K562 (cell line): ENCODE measurements at regions not wholly inside any gene's neighbourhood (a gene's known extent, or its start where the extent isn't known, plus 50 kb on each side); places are given as distances from the start of the nearest gene placed in this dataset.

ENCODE experiments used
- ATAC-seq: fragments of 200-7000 bp; cut with Tn5 transposase; 3 replicates; pipeline ENCODE4 v1.9.1; 2020; ENCODE audit warnings: moderate library complexity
- BruUV-seq: library from RNA; stranded (reverse); fragments of 400-500 nt; replicated peaks from 2 replicates; lab custom pipeline; 2021; lab: Mats Ljungman, UMichigan
- CTCF ChIA-PET: fragments of 300-600 bp; formaldehyde crosslinking; extraction: SDS; loops from one replicate; lab custom pipeline; 2021; ENCODE audit warnings: low intra/inter-chr PET ratio; lab: Yijun Ruan, JAX
- POLR2A ChIA-PET: fragments of 300-600, 350-650 bp; sonication (Branson Sonifier 250); formaldehyde crosslinking; extraction: SDS; loops from one replicate; lab custom pipeline; 2021; ENCODE audit warnings: antibody characterized with exemption, inconsistent platforms; lab: Yijun Ruan, JAX
- DNase-seq, 4 experiments: peaks; one replicate each; pipeline versions ENCODE4 v3.0.0 to v3.0.0-alpha.2; 2011 to 2018; ENCODE audit warnings: low spot score in 3 of 4, mixed read lengths in 3 of 4; ENCODE audit errors: extremely low read depth in 1 of 4
- FAIRE-seq: peaks from 2 replicates; lab custom pipeline; 2011; peaks lifted over from hg19 to GRCh38; lab: Jason Lieb, UNC
- H2AFZ ChIP-seq: 2 replicates; pipeline ENCODE4 v1.6.0; 2011; ENCODE audit warnings: low read depth, low read length, control low read depth, inconsistent platforms
- H3K27ac ChIP-seq: fragments of 200-600 bp; 3 replicates; pipeline ENCODE4 v1.8.0; 2011; ENCODE audit warnings: low read depth, mild to moderate bottlenecking, control low read depth, inconsistent platforms, low read length, moderate library complexity, mixed read lengths; ENCODE audit errors: extremely low read depth
- H3K27me3 ChIP-seq, 2 experiments: fragments of 300-600 bp in 1 of 2; 2 replicates in 1 of 2; 3 replicates in 1 of 2; pipeline versions ENCODE4 v1.6.0 to v1.8.0; 2011; ENCODE audit warnings: inconsistent platforms in 2 of 2, low read length in 2 of 2, mild to moderate bottlenecking in 1 of 2, mixed read lengths in 1 of 2, moderate library complexity in 1 of 2; ENCODE audit not compliant: control insufficient read depth in 2 of 2, insufficient read depth in 2 of 2
- H3K36me3 ChIP-seq: fragments of 300-600 bp; 3 replicates; pipeline ENCODE4 v1.8.0; 2011; ENCODE audit warnings: mild to moderate bottlenecking, low read length, inconsistent platforms; ENCODE audit not compliant: control insufficient read depth, insufficient read depth
- H3K4me1 ChIP-seq, 2 experiments: fragments of 200-600 bp in 1 of 2; replicated peaks in 1 of 2; 2 replicates in 1 of 2; 3 replicates in 1 of 2; pipeline versions ENCODE4 v1.5.1 to v1.8.0; 2011; ENCODE audit warnings: inconsistent platforms in 2 of 2, low read length in 2 of 2, mild to moderate bottlenecking in 1 of 2, mixed read lengths in 1 of 2, moderate library complexity in 1 of 2; ENCODE audit not compliant: control insufficient read depth in 2 of 2, insufficient read depth in 2 of 2
- H3K4me2 ChIP-seq: 2 replicates; pipeline ENCODE4 v1.6.1; 2011; ENCODE audit warnings: low read length, control low read depth, inconsistent platforms, mixed read lengths; ENCODE audit not compliant: insufficient read depth
- H3K4me3 ChIP-seq: fragments of 200-600 bp; sonication (generic), shearing (Covaris generic); 2 replicates; pipeline ENCODE4 v1.5.1; 2016; ENCODE audit warnings: control low read depth, inconsistent platforms
- H3K79me2 ChIP-seq: fragments of 200-600 bp; 3 replicates; pipeline ENCODE4 v1.8.0; 2011; ENCODE audit warnings: low read length, inconsistent platforms; ENCODE audit not compliant: control insufficient read depth, insufficient read depth
- H3K9ac ChIP-seq, 2 experiments: 2 replicates each; pipeline versions ENCODE4 v1.6.0 to v1.6.1; 2011; ENCODE audit warnings: low read depth in 2 of 2, low read length in 2 of 2, control low read depth in 1 of 2, inconsistent platforms in 1 of 2, mild to moderate bottlenecking in 1 of 2, mixed read lengths in 1 of 2; ENCODE audit not compliant: insufficient read depth in 1 of 2
- H3K9me1 ChIP-seq: one replicate; pipeline ENCODE4 v1.6.0; 2011; ENCODE audit warnings: inconsistent platforms, mild to moderate bottlenecking, low read length, moderate library complexity; ENCODE audit not compliant: control insufficient read depth, insufficient read depth
- H3K9me3 ChIP-seq: replicated peaks from 2 replicates; pipeline ENCODE4 v1.5.1; 2011; ENCODE audit warnings: low read depth, low read length, inconsistent platforms; ENCODE audit not compliant: control insufficient read depth, insufficient read depth
- H4K20me1 ChIP-seq: replicated peaks from 2 replicates; pipeline ENCODE4 v1.6.1; 2011; ENCODE audit warnings: low read length, inconsistent platforms, mixed read lengths; ENCODE audit not compliant: control insufficient read depth, insufficient read depth
- NFIC ChIP-seq: fragments of 450-650 bp; IDR thresholded peaks from 2 replicates; pipeline ENCODE4 v1.6.1; 2017; ENCODE audit warnings: mild to moderate bottlenecking, inconsistent platforms
- RB1 ChIP-seq: fragments of 450-650 bp; IDR thresholded peaks from 2 replicates; pipeline ENCODE4 v1.6.1; 2017; ENCODE audit warnings: low read depth, mild to moderate bottlenecking
- RBM34 ChIP-seq: fragments of 200-400 bp; formaldehyde crosslinking; IDR thresholded peaks from 2 replicates; pipeline ENCODE4 v1.6.1; 2018; ENCODE audit warnings: low read length, borderline replicate concordance; ENCODE audit not compliant: insufficient read depth
- TBP ChIP-seq: optimal IDR thresholded peaks from 2 replicates; pipeline ENCODE3; 2011; ENCODE audit warnings: low read depth, low read length, improper control_type of control experiment
- ZBTB40 ChIP-seq, 2 experiments: fragments of 450-650 bp in 1 of 2; sonication (generic) in 1 of 2; formaldehyde crosslinking in 1 of 2; IDR thresholded peaks; 2 replicates each; pipeline versions ENCODE4 v1.7.1 to v1.9.0; 2016 to 2022; ENCODE audit warnings: inconsistent platforms in 1 of 2, mild to moderate bottlenecking in 1 of 2, missing genetic modification reagents in 1 of 2
- ZNF174 ChIP-seq: fragments of 250-450 bp; sonication (Bioruptor Pico); IDR thresholded peaks from 2 replicates; pipeline ENCODE4 v1.4.0; 2020; ENCODE audit warnings: mild to moderate bottlenecking
- ZNF408 ChIP-seq: fragments of 250-450 bp; sonication (Bioruptor Pico); IDR thresholded peaks from 2 replicates; pipeline ENCODE4 v1.4.0; 2020; ENCODE audit warnings: low read depth, mild to moderate bottlenecking, moderate library complexity
- ZNF589 ChIP-seq: fragments of 200-800 bp; sonication (Bioruptor generic); IDR thresholded peaks from 2 replicates; pipeline ENCODE4 v1.6.1; 2016; ENCODE audit warnings: low read depth, missing genetic modification characterization, missing compliant biosample characterization
- WGBS: fragments of 100-300 bp; shearing (Covaris generic); methylation state at CpG from one replicate; pipeline ENCODE4 v1.1.6; 2016; ENCODE audit warnings: low coverage, mixed read lengths; ENCODE audit not compliant: insufficient coverage; ENCODE audit errors: missing lambda C conversion rate; 5-methylcytosine and 5-hydroxymethylcytosine counted together
- in situ Hi-C: fragments of 300-500 bp; cut with MboI; formaldehyde crosslinking; loops from 4 replicates; pipeline ENCODE4 v1.15.0; 2018; ENCODE audit warnings: inconsistent platforms, mixed read lengths
- intact Hi-C: fragments of 100-400 bp; cut with micrococcal nuclease; formaldehyde crosslinking; loops from 2 replicates; pipeline ENCODE4 v1.14.2; 2022
- TF ChIP-seq, protein P1 (sequence below): sonication (generic); formaldehyde crosslinking; IDR thresholded peaks from 2 replicates; pipeline ENCODE4 v1.8.1; 2022; ENCODE audit warnings: missing genetic modification reagents

DNA sequence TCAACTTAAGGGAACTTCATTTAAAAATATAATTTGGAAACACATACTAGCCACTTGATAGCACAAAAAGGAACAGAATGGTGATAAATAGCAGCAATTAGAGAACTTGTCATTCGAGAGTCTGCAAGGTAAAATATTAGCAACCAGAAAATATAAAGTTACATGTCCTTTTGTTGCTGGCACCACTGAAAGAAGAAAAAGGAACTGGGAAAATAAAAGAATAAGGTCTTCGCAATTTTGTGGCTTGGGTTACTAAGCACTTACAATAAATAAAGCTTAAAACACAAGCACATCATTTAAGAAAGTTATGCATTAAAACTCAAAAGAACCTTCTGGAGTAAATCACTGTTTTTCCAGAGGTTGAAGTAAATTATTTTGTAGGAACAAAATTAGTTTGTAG, 149.9 kb upstream of the FBN2 start (continued):
- no peak for TF ChIP-seq ZNF174
- TF ChIP-seq ZNF408 (CRISPR knock-in tag): no peak
- TF ChIP-seq TBP: no peak

GRCh38 chr5:128693764-128694163, 155.7 kb upstream of the FBN2 start:
- Histone ChIP-seq H3K79me2 (no peaks in the 10 kb centered on the region), H3K27me3 (no peaks in the 10 kb centered on the region), H2AFZ (no peak overlapping the region), H3K9me3 (no peaks in the 10 kb centered on the region), H3K9me1 (no peaks in the 10 kb centered on the region), H3K9ac (no peak overlapping the region), H3K4me2 (no peak overlapping the region), H3K4me3 (no peak overlapping the region)
- no TSS peak for BruUV-seq
- CTCF ChIA-PET: no interaction called here
- WGBS: 0% methylated on average over 3 of the region's 3 CpGs
- DNase-seq: no peak
- POLR2A ChIA-PET: no interaction called here
- ATAC-seq: no peak
- in situ Hi-C loops: no loop called here
- no peak for FAIRE-seq
- TF ChIP-seq RBM34 (no peak), RB1 (no peak), ZNF589 (CRISPR knock-in tag) (no peak), ZBTB40 (IDR thresholded peaks at IDR 0.05) (no peak), ZBTB40 (CRISPR knock-in tag; IDR thresholded peaks at IDR 0.05) (no peak), NFIC (no peak)
- TF ChIP-seq, protein P1, sequence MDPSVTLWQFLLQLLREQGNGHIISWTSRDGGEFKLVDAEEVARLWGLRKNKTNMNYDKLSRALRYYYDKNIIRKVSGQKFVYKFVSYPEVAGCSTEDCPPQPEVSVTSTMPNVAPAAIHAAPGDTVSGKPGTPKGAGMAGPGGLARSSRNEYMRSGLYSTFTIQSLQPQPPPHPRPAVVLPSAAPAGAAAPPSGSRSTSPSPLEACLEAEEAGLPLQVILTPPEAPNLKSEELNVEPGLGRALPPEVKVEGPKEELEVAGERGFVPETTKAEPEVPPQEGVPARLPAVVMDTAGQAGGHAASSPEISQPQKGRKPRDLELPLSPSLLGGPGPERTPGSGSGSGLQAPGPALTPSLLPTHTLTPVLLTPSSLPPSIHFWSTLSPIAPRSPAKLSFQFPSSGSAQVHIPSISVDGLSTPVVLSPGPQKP: no peak
- TF ChIP-seq, all 486 proteins: peak for 0
- intact Hi-C loops: no loop called here
- H3K27ac ChIP-seq: no peak overlapping the region
- no peaks in the 10 kb centered on the region for H4K20me1 ChIP-seq
- no peaks in the 10 kb centered on the region for H3K36me3 ChIP-seq
- no peaks in the 10 kb centered on the region for H3K4me1 ChIP-seq
